ENCODE measurements at regions not wholly inside any gene's neighbourhood (a gene's known extent, or its start where the extent isn't known, plus 50 kb on each side); places are given as distances from the start of the nearest gene placed in this dataset.

DNA sequence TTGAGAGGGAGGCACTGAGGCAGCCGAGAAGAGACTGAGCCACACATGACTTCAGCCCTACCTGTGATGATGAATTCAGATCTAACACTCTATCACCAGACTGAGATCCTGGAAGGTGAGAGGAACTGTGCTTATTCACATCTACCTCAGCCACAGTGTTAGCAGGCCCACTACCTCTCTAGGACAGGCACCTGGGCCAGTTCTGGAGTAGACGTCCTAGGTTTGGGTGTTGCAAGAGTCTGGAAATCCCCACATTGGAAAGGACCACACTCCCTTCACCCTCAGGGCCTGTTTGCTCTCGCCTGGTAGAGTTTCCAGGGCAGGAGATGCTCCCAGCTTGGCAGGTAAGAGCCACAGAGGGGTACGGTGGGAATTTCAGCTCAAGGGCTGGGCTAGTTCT is 113.8 kb upstream of the CCL21 start:
- TF ChIP-seq, protein P1, sequence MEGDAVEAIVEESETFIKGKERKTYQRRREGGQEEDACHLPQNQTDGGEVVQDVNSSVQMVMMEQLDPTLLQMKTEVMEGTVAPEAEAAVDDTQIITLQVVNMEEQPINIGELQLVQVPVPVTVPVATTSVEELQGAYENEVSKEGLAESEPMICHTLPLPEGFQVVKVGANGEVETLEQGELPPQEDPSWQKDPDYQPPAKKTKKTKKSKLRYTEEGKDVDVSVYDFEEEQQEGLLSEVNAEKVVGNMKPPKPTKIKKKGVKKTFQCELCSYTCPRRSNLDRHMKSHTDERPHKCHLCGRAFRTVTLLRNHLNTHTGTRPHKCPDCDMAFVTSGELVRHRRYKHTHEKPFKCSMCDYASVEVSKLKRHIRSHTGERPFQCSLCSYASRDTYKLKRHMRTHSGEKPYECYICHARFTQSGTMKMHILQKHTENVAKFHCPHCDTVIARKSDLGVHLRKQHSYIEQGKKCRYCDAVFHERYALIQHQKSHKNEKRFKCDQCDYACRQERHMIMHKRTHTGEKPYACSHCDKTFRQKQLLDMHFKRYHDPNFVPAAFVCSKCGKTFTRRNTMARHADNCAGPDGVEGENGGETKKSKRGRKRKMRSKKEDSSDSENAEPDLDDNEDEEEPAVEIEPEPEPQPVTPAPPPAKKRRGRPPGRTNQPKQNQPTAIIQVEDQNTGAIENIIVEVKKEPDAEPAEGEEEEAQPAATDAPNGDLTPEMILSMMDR (conservative IDR thresholded peaks at IDR 0.05; ENCODE audit: low read depth, low read length) = no peak
- TF ChIP-seq EZH2 (IDR thresholded peaks at IDR 0.05; ENCODE audit: low read length, unreplicated experiment) (no peak), EZH2phosphoT487 (IDR thresholded peaks at IDR 0.05; ENCODE audit: borderline replicate concordance, low read length) (no peak)

All from PC-3 (cell line).